GM18526 (cell line): ENCODE measurements at regions not wholly inside any gene's neighbourhood (a gene's known extent, or its start where the extent isn't known, plus 50 kb on each side); places are given as distances from the start of the nearest gene placed in this dataset.

Experiments
- POLR2A ChIP-seq: IDR thresholded peaks from 3 replicates; pipeline ENCODE4 v1.6.1; 2011; ENCODE audit not compliant: insufficient read length; ENCODE audit errors: extremely low read depth

- TF ChIP-seq POLR2A = no peak
These were observed 1174.4 kb upstream of the PCDH10 start for GRCh38 chr4:131974730-131975129.

GRCh38 chr4:131975276-131976132 is 1173.6 kb upstream of the PCDH10 start:
- peak; percentile 27 for TF ChIP-seq POLR2A

GRCh38 chr4:131978120-131978519 is 1171.0 kb upstream of the PCDH10 start:
- no peak for TF ChIP-seq POLR2A

- TF ChIP-seq POLR2A = no peak
These were observed 1159.5 kb upstream of the PCDH10 start for GRCh38 chr4:131989576-131989975.

- no peak for TF ChIP-seq POLR2A
These were observed 1147.6 kb upstream of the PCDH10 start for GRCh38 chr4:132001542-132001941.

- no peak for TF ChIP-seq POLR2A
These were observed 1145.5 kb upstream of the PCDH10 start for GRCh38 chr4:132003593-132003992.

- no peak for TF ChIP-seq POLR2A
These were observed 1133.8 kb upstream of the PCDH10 start for GRCh38 chr4:132015321-132015720.

- TF ChIP-seq POLR2A = no peak
These were observed 1132.3 kb upstream of the PCDH10 start for GRCh38 chr4:132016703-132017350.

- no peak for TF ChIP-seq POLR2A
These were observed 1122.9 kb upstream of the PCDH10 start for GRCh38 chr4:132026166-132026565.

GRCh38 chr4:132026816-132027215 is 1122.3 kb upstream of the PCDH10 start:
- TF ChIP-seq POLR2A = no peak

GRCh38 chr4:132056496-132056895 is 1092.6 kb upstream of the PCDH10 start:
- no peak for TF ChIP-seq POLR2A

- TF ChIP-seq POLR2A = no peak
These were observed 1089.9 kb upstream of the PCDH10 start for GRCh38 chr4:132059227-132059626.

- TF ChIP-seq POLR2A = no peak
These were observed 1086.4 kb upstream of the PCDH10 start for GRCh38 chr4:132062611-132063239.

GRCh38 chr4:132063829-132064228 is 1085.3 kb upstream of the PCDH10 start:
- TF ChIP-seq POLR2A = no peak

- TF ChIP-seq POLR2A = no peak
These were observed 1083.1 kb upstream of the PCDH10 start for GRCh38 chr4:132065940-132066495.

- TF ChIP-seq POLR2A = no peak
These were observed 1077.3 kb upstream of the PCDH10 start for GRCh38 chr4:132071815-132072214.

GRCh38 chr4:132076829-132077228 is 1072.3 kb upstream of the PCDH10 start:
- no peak for TF ChIP-seq POLR2A
